Endothelial cell of umbilical vein (primary cell): ENCODE measurements at regions not wholly inside any gene's neighbourhood (a gene's known extent, or its start where the extent isn't known, plus 50 kb on each side); places are given as distances from the start of the nearest gene placed in this dataset.

ENCODE experiments used
- BruUV-seq: library from RNA; stranded (reverse); fragments of 400-500 nt; replicated peaks from 2 replicates; lab custom pipeline; 2021; lab: Mats Ljungman, UMichigan
- CTCF ChIA-PET: fragments of 300-600, 350-600 bp; sonication (Branson Sonifier 250); formaldehyde crosslinking; loops from one replicate; lab custom pipeline; 2021; ENCODE audit warnings: antibody characterized with exemption, inconsistent platforms; lab: Charles Lee
- POLR2A ChIA-PET: fragments of 300-600, 350-600 bp; sonication (Branson Sonifier 250); formaldehyde crosslinking; loops from one replicate; lab custom pipeline; 2021; ENCODE audit warnings: antibody characterized with exemption, inconsistent platforms; lab: Charles Lee
- DNase-seq: peaks from one replicate; pipeline ENCODE4 v3.0.0-alpha.2; 2011; ENCODE audit warnings: low read depth, low spot score
- FAIRE-seq: peaks from 2 replicates; lab custom pipeline; 2011; peaks lifted over from hg19 to GRCh38; lab: Jason Lieb, UNC
- H2AFZ ChIP-seq: 2 replicates; pipeline ENCODE4 v1.6.0; 2012; ENCODE audit warnings: low read depth, low read length, control low read depth, inconsistent platforms
- H3K27ac ChIP-seq: 2 replicates; pipeline ENCODE4 v1.5.1; 2011; ENCODE audit warnings: low read depth, mild to moderate bottlenecking, control low read depth, low read length, moderate library complexity; ENCODE audit not compliant: insufficient read depth
- H3K27me3 ChIP-seq, 2 experiments: 2 replicates each; pipeline versions ENCODE4 v1.6.0 to v1.6.1; 2011; ENCODE audit warnings: low read length in 2 of 2, mixed read lengths in 1 of 2; ENCODE audit not compliant: control insufficient read depth in 2 of 2, insufficient read depth in 2 of 2
- H3K36me3 ChIP-seq, 2 experiments: 2 replicates in 1 of 2; 3 replicates in 1 of 2; pipeline ENCODE4 v1.5.1; 2011; ENCODE audit warnings: low read length in 2 of 2, mild to moderate bottlenecking in 1 of 2, moderate library complexity in 1 of 2; ENCODE audit not compliant: control insufficient read depth in 2 of 2, insufficient read depth in 2 of 2; ENCODE audit errors: extremely low read depth in 1 of 2
- H3K4me1 ChIP-seq: 3 replicates; pipeline ENCODE4 v1.5.1; 2011; ENCODE audit warnings: mild to moderate bottlenecking, low read length; ENCODE audit not compliant: control insufficient read depth, insufficient read depth; ENCODE audit errors: extremely low read depth
- H3K4me2 ChIP-seq: 2 replicates; pipeline ENCODE4 v1.6.1; 2011; ENCODE audit warnings: low read length, control low read depth, mixed read lengths; ENCODE audit not compliant: insufficient read depth
- H3K4me3 ChIP-seq, 3 experiments: fragments of 200-600 bp in 1 of 3; sonication (generic), shearing (Covaris generic) in 1 of 3; replicated peaks in 1 of 3; 2 replicates each; pipeline ENCODE4 v1.5.1; 2011 to 2016; ENCODE audit warnings: control low read depth in 3 of 3, low read length in 3 of 3, mild to moderate bottlenecking in 2 of 3, inconsistent platforms in 1 of 3, low read depth in 1 of 3, moderate library complexity in 1 of 3; ENCODE audit not compliant: insufficient read depth in 1 of 3
- H3K79me2 ChIP-seq: 2 replicates; pipeline ENCODE4 v1.6.0; 2012; ENCODE audit warnings: low read length, inconsistent platforms; ENCODE audit not compliant: control insufficient read depth, insufficient read depth
- H3K9ac ChIP-seq: replicated peaks from 2 replicates; pipeline ENCODE3; 2011; ENCODE audit warnings: low read length, control low read depth; ENCODE audit not compliant: insufficient read depth; ENCODE audit errors: extremely low read depth
- H3K9me1 ChIP-seq: replicated peaks from 3 replicates; pipeline ENCODE4 v1.6.0; 2011; ENCODE audit warnings: mild to moderate bottlenecking, low read length; ENCODE audit not compliant: control insufficient read depth, insufficient read depth; ENCODE audit errors: extremely low read depth
- H3K9me3 ChIP-seq: replicated peaks from 2 replicates; pipeline ENCODE4 v1.5.1; 2012; ENCODE audit warnings: low read length, inconsistent platforms; ENCODE audit not compliant: control insufficient read depth, insufficient read depth
- H4K20me1 ChIP-seq: replicated peaks from 2 replicates; pipeline ENCODE3; 2011; ENCODE audit warnings: mild to moderate bottlenecking, low read length; ENCODE audit not compliant: control insufficient read depth, insufficient read depth; ENCODE audit errors: extremely low read depth
- CTCF ChIP-seq, 2 donors: IDR thresholded peaks; 1 replicate in 1 of 2; 2 replicates in 1 of 2; pipeline ENCODE4 v1.5.1; 2011; ENCODE audit warnings: low read length in 2 of 2, mild to moderate bottlenecking in 2 of 2, moderate library complexity in 2 of 2, control low read depth in 1 of 2, inconsistent platforms in 1 of 2, low read depth in 1 of 2; ENCODE audit not compliant: insufficient read depth in 1 of 2; ENCODE audit errors: extremely low read depth in 1 of 2
- EZH2 ChIP-seq: IDR thresholded peaks from 2 replicates; pipeline ENCODE4 v1.6.1; 2012; ENCODE audit warnings: borderline replicate concordance, low read depth, mild to moderate bottlenecking, moderate library complexity, low read length, inconsistent platforms; ENCODE audit not compliant: severe bottlenecking
- FOS ChIP-seq: IDR thresholded peaks from 2 replicates; pipeline ENCODE4 v1.6.1; 2011; ENCODE audit warnings: mild to moderate bottlenecking, low read length, moderate library complexity, borderline replicate concordance; ENCODE audit not compliant: insufficient read depth
- GATA2 ChIP-seq: IDR thresholded peaks from 2 replicates; pipeline ENCODE4 v1.7.0; 2011; ENCODE audit warnings: low read depth, mild to moderate bottlenecking, moderate library complexity, mixed read lengths, low read length; ENCODE audit not compliant: insufficient read length, insufficient read depth
- JUN ChIP-seq: IDR thresholded peaks from 2 replicates; pipeline ENCODE4 v1.6.1; 2011; ENCODE audit warnings: borderline replicate concordance, low read depth; ENCODE audit not compliant: insufficient read length, insufficient read depth
- MAX ChIP-seq: IDR thresholded peaks from 2 replicates; pipeline ENCODE4 v1.6.1; 2011; ENCODE audit not compliant: insufficient read depth, insufficient read length
- MYC ChIP-seq: IDR thresholded peaks from one replicate; pipeline ENCODE4 v1.6.1; 2011; ENCODE audit warnings: mild to moderate bottlenecking, low read depth, low read length
- POLR2A ChIP-seq: IDR thresholded peaks from 2 replicates; pipeline ENCODE4 v1.6.1; 2012; ENCODE audit warnings: low read depth, mild to moderate bottlenecking, control low read depth, low read length
- POLR2AphosphoS5 ChIP-seq: IDR thresholded peaks from 2 replicates; pipeline ENCODE4 v1.6.1; 2012; ENCODE audit warnings: low read depth, mild to moderate bottlenecking, control low read depth, low read length, moderate library complexity; ENCODE audit not compliant: insufficient read depth
- dilution Hi-C: fragments of 300-500 bp; cut with MboI; formaldehyde crosslinking; loops from one replicate; pipeline ENCODE4 v1.15.0; 2019; ENCODE audit warnings: low sequenced_read_pairs; ENCODE audit not compliant: extremely low pct_ligation_motif_present
- intact Hi-C: fragments of 100-400 bp; cut with micrococcal nuclease; formaldehyde crosslinking; loops from one replicate; pipeline ENCODE4 v1.10.0; 2022

GRCh38 chr7:68936471-68937035 lies 661.7 kb upstream of the AUTS2 start:
- no peak for TF ChIP-seq EZH2
- TF ChIP-seq POLR2AphosphoS5, result no peak
- Histone ChIP-seq H3K9me1 (no peaks in the 10 kb centered on the region), H3K36me3 (no peaks in the 10 kb centered on the region), H3K9ac (no peak overlapping the region), H3K4me2 (no peak overlapping the region), H3K27ac (no peak overlapping the region), H3K4me1 (no peaks in the 10 kb centered on the region), H2AFZ (no peak overlapping the region), H4K20me1 (no peaks in the 10 kb centered on the region), H3K79me2 (no peaks in the 10 kb centered on the region), H3K27me3 (no peaks in the 10 kb centered on the region), H3K4me3 (no peak overlapping the region), H3K9me3 (no peaks in the 10 kb centered on the region)
- BruUV-seq, result no TSS peak
- ChIA-PET POLR2A (no interaction called here), CTCF (no interaction called here)
- DNase-seq (no peak), FAIRE-seq (no peak)
- intact Hi-C loops (no loop called here), dilution Hi-C loops (no loop called here)

GRCh38 chr7:68938151-68938550 lies 660.1 kb upstream of the AUTS2 start:
- ChIA-PET POLR2A (no interaction called here), CTCF (no interaction called here)
- Histone ChIP-seq H2AFZ (no peak overlapping the region), H3K4me1 (no peaks in the 10 kb centered on the region), H3K4me2 (no peak overlapping the region), H3K27ac (no peak overlapping the region), H3K9me1 (no peaks in the 10 kb centered on the region), H3K9ac (no peak overlapping the region), H3K36me3 (no peaks in the 10 kb centered on the region), H3K27me3 (no peaks in the 10 kb centered on the region), H3K9me3 (peaks cover 5% of the 10 kb centered on the region), H4K20me1 (no peaks in the 10 kb centered on the region), H3K4me3 (no peak overlapping the region), H3K79me2 (no peaks in the 10 kb centered on the region)
- BruUV-seq, result no TSS peak
- dilution Hi-C loops (no loop called here), intact Hi-C loops (no loop called here)
- TF ChIP-seq MYC (no peak), POLR2A (no peak), GATA2 (no peak), FOS (no peak), JUN (no peak), CTCF (IDR thresholded peaks at IDR 0.05; ENCODE audit: extremely low read depth in 1 of 2, insufficient read depth in 1 of 2, low read depth in 1 of 2, low read length in 2 of 2) (no peak), EZH2 (no peak), POLR2AphosphoS5 (no peak), MAX (no peak)
- DNase-seq (no peak), FAIRE-seq (no peak)
